Kidney (tissue), 13 donors: ENCODE measurements at regions not wholly inside any gene's neighbourhood (a gene's known extent, or its start where the extent isn't known, plus 50 kb on each side); places are given as distances from the start of the nearest gene placed in this dataset.

ENCODE experiments used
- DNase-seq, 5 donors: peaks; one replicate each; pipeline ENCODE4 v3.0.0-alpha.2; 2013 to 2020
- FAIRE-seq: peaks from 2 replicates; lab custom pipeline; 2012; peaks lifted over from hg19 to GRCh38; lab: Jason Lieb, UNC
- H3K27ac ChIP-seq, 2 donors: one replicate each; pipeline ENCODE4 v1.7.0; 2013; ENCODE audit warnings: low read depth in 2 of 2, low read length in 2 of 2, inconsistent platforms in 1 of 2
- H3K27me3 ChIP-seq: one replicate; pipeline ENCODE4 v1.7.1; 2013; ENCODE audit warnings: low read length, inconsistent platforms; ENCODE audit not compliant: control insufficient read depth, insufficient read depth
- H3K36me3 ChIP-seq, 3 donors: one replicate each; pipeline versions ENCODE4 v1.7.0 to v1.7.1; 2013; ENCODE audit warnings: low read length in 3 of 3, control low read depth in 1 of 3, inconsistent platforms in 1 of 3; ENCODE audit not compliant: insufficient read depth in 3 of 3, control insufficient read depth in 2 of 3
- H3K4me1 ChIP-seq, 3 donors: one replicate each; pipeline versions ENCODE4 v1.7.0 to v1.7.1; 2013; ENCODE audit warnings: low read length in 3 of 3, inconsistent platforms in 1 of 3, low read depth in 1 of 3; ENCODE audit not compliant: control insufficient read depth in 2 of 3, insufficient read depth in 2 of 3
- H3K4me3 ChIP-seq, 3 donors: one replicate each; pipeline versions ENCODE4 v1.7.0 to v1.8.1; 2013; ENCODE audit warnings: low read length in 3 of 3, control low read depth in 1 of 3, inconsistent platforms in 1 of 3
- H3K9ac ChIP-seq, 3 donors: one replicate each; pipeline versions ENCODE4 v1.7.0 to v1.7.1; 2013; ENCODE audit warnings: low read length in 3 of 3, control low read depth in 1 of 3, inconsistent platforms in 1 of 3
- H3K9me3 ChIP-seq, 3 donors: one replicate each; pipeline versions ENCODE4 v1.7.0 to v1.7.1; 2013; ENCODE audit warnings: low read length in 3 of 3, control low read depth in 1 of 3, inconsistent platforms in 1 of 3; ENCODE audit not compliant: control insufficient read depth in 2 of 3, insufficient read depth in 1 of 3
- CTCF ChIP-seq: IDR thresholded peaks from 3 replicates; pipeline ENCODE4 v1.5.1; 2012; ENCODE audit warnings: mild to moderate bottlenecking, moderate library complexity, borderline replicate concordance; ENCODE audit not compliant: insufficient read depth; ENCODE audit errors: extremely low read depth
- intact Hi-C: fragments of 100-400 bp; cut with DNase I; formaldehyde crosslinking; loops from one replicate; pipeline ENCODE4 v1.11.1; 2022
- donor health status: control.
- donor health status: control.
- donor health status: control.
- donor health status: control.
- donor health status: control.
- donor health status: DM: yes; HTN: yes; CAD: no.
- donor health status: Normal renal cell carcinoma (clear cell type).

GRCh38 chr7:153934629-153935028, 117.6 kb upstream of the DPP6 start:
- Histone ChIP-seq H3K4me1 (peaks cover 0 to 2% (median 2%) of the 10 kb centered on the region in 3 donors), H3K27ac (no peak overlapping the region), H3K36me3 (no peaks in the 10 kb centered on the region), H3K4me3 (no peak overlapping the region), H3K27me3 (no peaks in the 10 kb centered on the region), H3K9ac (no peak overlapping the region), H3K9me3 (no peaks in the 10 kb centered on the region)
- TF ChIP-seq CTCF: no peak
- intact Hi-C loops: no loop called here
- FAIRE-seq (no peak), DNase-seq (peak in 1 of 5 donors; percentile 29)

GRCh38 chr7:153935095-153935494, 117.1 kb upstream of the DPP6 start:
- intact Hi-C loops: no loop called here
- Histone ChIP-seq H3K36me3 (no peaks in the 10 kb centered on the region), H3K27me3 (no peaks in the 10 kb centered on the region), H3K4me3 (no peak overlapping the region), H3K27ac (no peak overlapping the region), H3K4me1 (peaks cover 0 to 2% (median 2%) of the 10 kb centered on the region in 3 donors), H3K9ac (no peak overlapping the region), H3K9me3 (no peaks in the 10 kb centered on the region)
- FAIRE-seq (no peak), DNase-seq (peak in 1 of 5 donors; percentile 37)
- no peak for TF ChIP-seq CTCF

- Histone ChIP-seq H3K9me3 (no peaks in the 10 kb centered on the region), H3K4me1 (peaks cover 0 to 2% (median 2%) of the 10 kb centered on the region in 3 donors), H3K36me3 (no peaks in the 10 kb centered on the region), H3K27me3 (no peaks in the 10 kb centered on the region), H3K27ac (no peak overlapping the region), H3K9ac (no peak overlapping the region), H3K4me3 (no peak overlapping the region)
- TF ChIP-seq CTCF: no peak
- intact Hi-C loops: no loop called here
- DNase-seq (no peak), FAIRE-seq (no peak)
These were observed 113.7 kb upstream of the DPP6 start for GRCh38 chr7:153938451-153938850.

GRCh38 chr7:153939177-153939576, 113.0 kb upstream of the DPP6 start:
- no peaks in the 10 kb centered on the region for H3K9me3 ChIP-seq
- TF ChIP-seq CTCF: no peak
- H3K4me1 ChIP-seq: peaks cover 0 to 2% (median 2%) of the 10 kb centered on the region in 3 donors
- DNase-seq: no peak
- intact Hi-C loops: no loop called here
- H3K27ac ChIP-seq: no peak overlapping the region
- H3K36me3 ChIP-seq: no peaks in the 10 kb centered on the region
- FAIRE-seq: no peak
- H3K9ac ChIP-seq: no peak overlapping the region
- H3K4me3 ChIP-seq: no peak overlapping the region
- H3K27me3 ChIP-seq: no peaks in the 10 kb centered on the region
